ENCODE measurements at regions not wholly inside any gene's neighbourhood (a gene's known extent, or its start where the extent isn't known, plus 50 kb on each side); places are given as distances from the start of the nearest gene placed in this dataset.
A peak's percentile ranks its signal among the peaks of the same experiment; 100 is the strongest.
"Not testable (repeated sequence)": the region's sequence is repeated elsewhere in the genome, so short reads cannot be mapped to it uniquely, and the experiment has no call there.

- H3K36me3 ChIP-seq (ENCODE audit: control insufficient read depth in 5 of 5, insufficient read depth in 5 of 5, low read length in 5 of 5); H3K4me1 ChIP-seq (ENCODE audit: control insufficient read depth in 5 of 5, insufficient read depth in 5 of 5, low read length in 5 of 5); H3K9ac ChIP-seq (ENCODE audit: low read length in 5 of 5); H3K27me3 ChIP-seq (ENCODE audit: control insufficient read depth in 5 of 5, insufficient read depth in 4 of 5, low read length in 5 of 5); H3K27ac ChIP-seq (ENCODE audit: low read depth, low read length): not testable (repeated sequence)
- Histone ChIP-seq H3K4me3 (ENCODE audit: low read depth in 1 of 5, low read length in 5 of 5) (peak overlapping the region in 3 of 5 donors; percentile 25 to 37 (median 34)), H3K9me3 (ENCODE audit: control insufficient read depth in 5 of 5, low read length in 5 of 5) (peaks cover 0 to 26% (median 16%) of the 10 kb centered on the region in 5 donors)
These were observed 551.9 kb upstream of the EYS start for GRCh38 chr6:66258731-66259487.

GRCh38 chr6:66245231-66245630, 538.2 kb upstream of the EYS start:
- H3K4me3 ChIP-seq (ENCODE audit: low read depth in 1 of 5, low read length in 5 of 5): no peak overlapping the region
- H3K27ac ChIP-seq (ENCODE audit: low read depth, low read length): no peak overlapping the region
- H3K27me3 ChIP-seq (ENCODE audit: control insufficient read depth in 5 of 5, insufficient read depth in 4 of 5, low read length in 5 of 5): no peaks in the 10 kb centered on the region
- no peak overlapping the region for H3K9ac ChIP-seq (ENCODE audit: low read length in 5 of 5)
- peaks cover 0 to 2% (median 0%) of the 10 kb centered on the region in 5 donors for H3K9me3 ChIP-seq (ENCODE audit: control insufficient read depth in 5 of 5, low read length in 5 of 5)
- no peaks in the 10 kb centered on the region for H3K36me3 ChIP-seq (ENCODE audit: control insufficient read depth in 5 of 5, insufficient read depth in 5 of 5, low read length in 5 of 5)
- peaks cover 0 to 11% (median 0%) of the 10 kb centered on the region in 5 donors for H3K4me1 ChIP-seq (ENCODE audit: control insufficient read depth in 5 of 5, insufficient read depth in 5 of 5, low read length in 5 of 5)

GRCh38 chr6:66238851-66239250, 531.8 kb upstream of the EYS start:
- Histone ChIP-seq H3K9ac (ENCODE audit: low read length in 5 of 5) (no peak overlapping the region), H3K27me3 (ENCODE audit: control insufficient read depth in 5 of 5, insufficient read depth in 4 of 5, low read length in 5 of 5) (no peaks in the 10 kb centered on the region), H3K4me1 (ENCODE audit: control insufficient read depth in 5 of 5, insufficient read depth in 5 of 5, low read length in 5 of 5) (peaks cover 0 to 6% (median 0%) of the 10 kb centered on the region in 5 donors), H3K9me3 (ENCODE audit: control insufficient read depth in 5 of 5, low read length in 5 of 5) (no peaks in the 10 kb centered on the region), H3K4me3 (ENCODE audit: low read depth in 1 of 5, low read length in 5 of 5) (no peak overlapping the region), H3K36me3 (ENCODE audit: control insufficient read depth in 5 of 5, insufficient read depth in 5 of 5, low read length in 5 of 5) (no peaks in the 10 kb centered on the region), H3K27ac (ENCODE audit: low read depth, low read length) (no peak overlapping the region)

GRCh38 chr6:66232890-66233289, 525.9 kb upstream of the EYS start:
- H3K27me3 ChIP-seq (ENCODE audit: control insufficient read depth in 5 of 5, insufficient read depth in 4 of 5, low read length in 5 of 5): no peaks in the 10 kb centered on the region
- H3K9ac ChIP-seq (ENCODE audit: low read length in 5 of 5): no peak overlapping the region
- H3K4me1 ChIP-seq (ENCODE audit: control insufficient read depth in 5 of 5, insufficient read depth in 5 of 5, low read length in 5 of 5): peaks cover 0 to 4% (median 0%) of the 10 kb centered on the region in 5 donors
- H3K9me3 ChIP-seq (ENCODE audit: control insufficient read depth in 5 of 5, low read length in 5 of 5): no peaks in the 10 kb centered on the region
- no peak overlapping the region for H3K27ac ChIP-seq (ENCODE audit: low read depth, low read length)
- H3K36me3 ChIP-seq (ENCODE audit: control insufficient read depth in 5 of 5, insufficient read depth in 5 of 5, low read length in 5 of 5): no peaks in the 10 kb centered on the region
- no peak overlapping the region for H3K4me3 ChIP-seq (ENCODE audit: low read depth in 1 of 5, low read length in 5 of 5)

- peaks cover 0 to 4% (median 0%) of the 10 kb centered on the region in 5 donors for H3K4me1 ChIP-seq (ENCODE audit: control insufficient read depth in 5 of 5, insufficient read depth in 5 of 5, low read length in 5 of 5)
These were observed 523.6 kb upstream of the EYS start for GRCh38 chr6:66230591-66230990.

GRCh38 chr6:66226109-66226508, 519.1 kb upstream of the EYS start:
- H3K9me3 ChIP-seq (ENCODE audit: control insufficient read depth in 5 of 5, low read length in 5 of 5): no peaks in the 10 kb centered on the region
- H3K4me1 ChIP-seq (ENCODE audit: control insufficient read depth in 5 of 5, insufficient read depth in 5 of 5, low read length in 5 of 5): peaks cover 0 to 4% (median 0%) of the 10 kb centered on the region in 5 donors
- no peaks in the 10 kb centered on the region for H3K36me3 ChIP-seq (ENCODE audit: control insufficient read depth in 5 of 5, insufficient read depth in 5 of 5, low read length in 5 of 5)
- H3K4me3 ChIP-seq (ENCODE audit: low read depth in 1 of 5, low read length in 5 of 5): no peak overlapping the region
- H3K9ac ChIP-seq (ENCODE audit: low read length in 5 of 5): no peak overlapping the region
- H3K27me3 ChIP-seq (ENCODE audit: control insufficient read depth in 5 of 5, insufficient read depth in 4 of 5, low read length in 5 of 5): no peaks in the 10 kb centered on the region
- no peak overlapping the region for H3K27ac ChIP-seq (ENCODE audit: low read depth, low read length)

More at GRCh38 chr6:66230591-66230990, 523.6 kb upstream of the EYS start:
- no peak overlapping the region for H3K4me3 ChIP-seq (ENCODE audit: low read depth in 1 of 5, low read length in 5 of 5)
- no peak overlapping the region for H3K27ac ChIP-seq (ENCODE audit: low read depth, low read length)
- H3K27me3 ChIP-seq (ENCODE audit: control insufficient read depth in 5 of 5, insufficient read depth in 4 of 5, low read length in 5 of 5): no peaks in the 10 kb centered on the region
- no peaks in the 10 kb centered on the region for H3K36me3 ChIP-seq (ENCODE audit: control insufficient read depth in 5 of 5, insufficient read depth in 5 of 5, low read length in 5 of 5)
- no peak overlapping the region for H3K9ac ChIP-seq (ENCODE audit: low read length in 5 of 5)
- H3K9me3 ChIP-seq (ENCODE audit: control insufficient read depth in 5 of 5, low read length in 5 of 5): no peaks in the 10 kb centered on the region

GRCh38 chr6:66210964-66211363, 503.9 kb upstream of the EYS start:
- H3K27ac ChIP-seq (ENCODE audit: low read depth, low read length): no peak overlapping the region
- no peak overlapping the region for H3K4me3 ChIP-seq (ENCODE audit: low read depth in 1 of 5, low read length in 5 of 5)
- no peaks in the 10 kb centered on the region for H3K4me1 ChIP-seq (ENCODE audit: control insufficient read depth in 5 of 5, insufficient read depth in 5 of 5, low read length in 5 of 5)
- H3K27me3 ChIP-seq (ENCODE audit: control insufficient read depth in 5 of 5, insufficient read depth in 4 of 5, low read length in 5 of 5): no peaks in the 10 kb centered on the region
- H3K9me3 ChIP-seq (ENCODE audit: control insufficient read depth in 5 of 5, low read length in 5 of 5): peaks cover 0 to 25% (median 18%) of the 10 kb centered on the region in 5 donors
- H3K9ac ChIP-seq (ENCODE audit: low read length in 5 of 5): no peak overlapping the region
- no peaks in the 10 kb centered on the region for H3K36me3 ChIP-seq (ENCODE audit: control insufficient read depth in 5 of 5, insufficient read depth in 5 of 5, low read length in 5 of 5)

GRCh38 chr6:66200390-66200789, 493.4 kb upstream of the EYS start:
- Histone ChIP-seq H3K9me3 (ENCODE audit: control insufficient read depth in 5 of 5, low read length in 5 of 5) (peaks cover 0 to 6% (median 3%) of the 10 kb centered on the region in 5 donors), H3K27me3 (ENCODE audit: control insufficient read depth in 5 of 5, insufficient read depth in 4 of 5, low read length in 5 of 5) (no peaks in the 10 kb centered on the region), H3K36me3 (ENCODE audit: control insufficient read depth in 5 of 5, insufficient read depth in 5 of 5, low read length in 5 of 5) (no peaks in the 10 kb centered on the region), H3K4me3 (ENCODE audit: low read depth in 1 of 5, low read length in 5 of 5) (no peak overlapping the region), H3K4me1 (ENCODE audit: control insufficient read depth in 5 of 5, insufficient read depth in 5 of 5, low read length in 5 of 5) (no peaks in the 10 kb centered on the region), H3K9ac (ENCODE audit: low read length in 5 of 5) (no peak overlapping the region), H3K27ac (ENCODE audit: low read depth, low read length) (no peak overlapping the region)

GRCh38 chr6:66199171-66199570, 492.1 kb upstream of the EYS start:
- Histone ChIP-seq H3K9ac (ENCODE audit: low read length in 5 of 5) (no peak overlapping the region), H3K27ac (ENCODE audit: low read depth, low read length) (no peak overlapping the region), H3K36me3 (ENCODE audit: control insufficient read depth in 5 of 5, insufficient read depth in 5 of 5, low read length in 5 of 5) (no peaks in the 10 kb centered on the region), H3K4me3 (ENCODE audit: low read depth in 1 of 5, low read length in 5 of 5) (no peak overlapping the region), H3K4me1 (ENCODE audit: control insufficient read depth in 5 of 5, insufficient read depth in 5 of 5, low read length in 5 of 5) (no peaks in the 10 kb centered on the region), H3K9me3 (ENCODE audit: control insufficient read depth in 5 of 5, low read length in 5 of 5) (peaks cover 0 to 6% (median 3%) of the 10 kb centered on the region in 5 donors), H3K27me3 (ENCODE audit: control insufficient read depth in 5 of 5, insufficient read depth in 4 of 5, low read length in 5 of 5) (no peaks in the 10 kb centered on the region)

- no peak overlapping the region for H3K9ac ChIP-seq (ENCODE audit: low read length in 5 of 5)
- no peaks in the 10 kb centered on the region for H3K4me1 ChIP-seq (ENCODE audit: control insufficient read depth in 5 of 5, insufficient read depth in 5 of 5, low read length in 5 of 5)
- no peak overlapping the region for H3K4me3 ChIP-seq (ENCODE audit: low read depth in 1 of 5, low read length in 5 of 5)
- H3K36me3 ChIP-seq (ENCODE audit: control insufficient read depth in 5 of 5, insufficient read depth in 5 of 5, low read length in 5 of 5): no peaks in the 10 kb centered on the region
- H3K9me3 ChIP-seq (ENCODE audit: control insufficient read depth in 5 of 5, low read length in 5 of 5): peaks cover 0 to 6% (median 3%) of the 10 kb centered on the region in 5 donors
- H3K27me3 ChIP-seq (ENCODE audit: control insufficient read depth in 5 of 5, insufficient read depth in 4 of 5, low read length in 5 of 5): no peaks in the 10 kb centered on the region
- no peak overlapping the region for H3K27ac ChIP-seq (ENCODE audit: low read depth, low read length)
These were observed 491.1 kb upstream of the EYS start for GRCh38 chr6:66198062-66198624.

Measured in subcutaneous abdominal adipose tissue (tissue), 5 donors.